ENCODE measurements at regions not wholly inside any gene's neighbourhood (a gene's known extent, or its start where the extent isn't known, plus 50 kb on each side); places are given as distances from the start of the nearest gene placed in this dataset.

GRCh38 chr20:60261333-60261732, 303.1 kb downstream of the CDH26 start:
- DNase-seq, result no peak
- intact Hi-C loops (cut with DNase I), result no loop called here

- intact Hi-C loops (cut with DNase I), result no loop called here
- DNase-seq, result no peak
Observed at GRCh38 chr20:60262967-60263603, 304.9 kb downstream of the CDH26 start.

GRCh38 chr20:60263725-60264709, 305.8 kb downstream of the CDH26 start:
- intact Hi-C loops (cut with DNase I), result no loop called here

GRCh38 chr20:60266177-60266823, 308.1 kb downstream of the CDH26 start:
- intact Hi-C loops (cut with DNase I), result no loop called here
- no peak for DNase-seq

More at GRCh38 chr20:60263725-60264709, 305.8 kb downstream of the CDH26 start:
- no peak for DNase-seq

- no peak for DNase-seq
- intact Hi-C loops (cut with DNase I), result no loop called here
Observed at GRCh38 chr20:60268491-60268890, 310.3 kb downstream of the CDH26 start.

GRCh38 chr20:60269573-60270162, 311.4 kb downstream of the CDH26 start:
- no peak for DNase-seq
- intact Hi-C loops (cut with DNase I), result no loop called here

- DNase-seq, result no peak
- intact Hi-C loops (cut with DNase I), result no loop called here
Observed at GRCh38 chr20:60270341-60270740, 312.1 kb downstream of the CDH26 start.

GRCh38 chr20:60271597-60271996, 313.4 kb downstream of the CDH26 start:
- intact Hi-C loops (cut with DNase I), result no loop called here

GRCh38 chr20:60272790-60273189, 314.6 kb downstream of the CDH26 start:
- no peak for DNase-seq
- intact Hi-C loops (cut with DNase I), result no loop called here

More at GRCh38 chr20:60271597-60271996, 313.4 kb downstream of the CDH26 start:
- DNase-seq, result no peak

GRCh38 chr20:60274717-60275116, 316.5 kb downstream of the CDH26 start:
- DNase-seq, result no peak
- intact Hi-C loops (cut with DNase I), result no loop called here

GRCh38 chr20:60281295-60281694, 323.1 kb downstream of the CDH26 start:
- no peak for DNase-seq
- intact Hi-C loops (cut with DNase I), result no loop called here

GRCh38 chr20:60283281-60283680, 325.1 kb downstream of the CDH26 start:
- DNase-seq, result no peak
- intact Hi-C loops (cut with DNase I), result no loop called here

GRCh38 chr20:60286764-60287163, 328.5 kb downstream of the CDH26 start:
- intact Hi-C loops (cut with DNase I), result no loop called here
- DNase-seq, result no peak

GRCh38 chr20:60288945-60289344, 330.7 kb downstream of the CDH26 start:
- no peak for DNase-seq
- intact Hi-C loops (cut with DNase I), result no loop called here

GRCh38 chr20:60292001-60292520, 333.8 kb downstream of the CDH26 start:
- no peak for DNase-seq
- intact Hi-C loops (cut with DNase I), result no loop called here

GRCh38 chr20:60294632-60295031, 336.4 kb downstream of the CDH26 start:
- no peak for DNase-seq

GRCh38 chr20:60295214-60295613, 337.0 kb downstream of the CDH26 start:
- no peak for DNase-seq
- intact Hi-C loops (cut with DNase I), result no loop called here

More at GRCh38 chr20:60294632-60295031, 336.4 kb downstream of the CDH26 start:
- intact Hi-C loops (cut with DNase I), result no loop called here

GRCh38 chr20:60297649-60298048, 339.4 kb downstream of the CDH26 start:
- no peak for DNase-seq
- intact Hi-C loops (cut with DNase I), result no loop called here

- DNase-seq, result no peak
- intact Hi-C loops (cut with DNase I), result no loop called here
Observed at GRCh38 chr20:60298647-60299046, 340.4 kb downstream of the CDH26 start.

GRCh38 chr20:60299951-60300350, 341.7 kb downstream of the CDH26 start:
- intact Hi-C loops (cut with DNase I), result no loop called here
- no peak for DNase-seq

GRCh38 chr20:60300374-60300773, 342.2 kb downstream of the CDH26 start:
- intact Hi-C loops (cut with DNase I), result no loop called here
- no peak for DNase-seq

All from posterior cingulate gyrus (tissue), 11 donors.